Loucy (cell line): ENCODE measurements at regions not wholly inside any gene's neighbourhood (a gene's known extent, or its start where the extent isn't known, plus 50 kb on each side); places are given as distances from the start of the nearest gene placed in this dataset.

ENCODE experiments used
- H2AFZ ChIP-seq: fragments of 200-600 bp; sonication (generic); 2 replicates; pipeline ENCODE4 v1.6.0; 2016; ENCODE audit warnings: antibody characterized with exemption, mild to moderate bottlenecking, low read length, moderate library complexity
- H3F3A ChIP-seq: fragments of 200-600 bp; 2 replicates; pipeline ENCODE4 v1.6.0; 2016; ENCODE audit warnings: antibody characterized with exemption, low read depth, mild to moderate bottlenecking
- H3K27me3 ChIP-seq: fragments of 200-600 bp; sonication (generic); 2 replicates; pipeline ENCODE4 v1.6.1; 2014; ENCODE audit warnings: low read length, mild to moderate bottlenecking; ENCODE audit not compliant: insufficient read depth, poor library complexity, severe bottlenecking
- H3K36me3 ChIP-seq: fragments of 200-600 bp; sonication (generic); 2 replicates; pipeline ENCODE4 v1.6.1; 2016; ENCODE audit warnings: low read length; ENCODE audit not compliant: insufficient read depth
- H3K4me1 ChIP-seq: fragments of 200-600 bp; sonication (generic); 2 replicates; pipeline ENCODE4 v1.5.1; 2014; ENCODE audit warnings: low read length, mild to moderate bottlenecking; ENCODE audit not compliant: insufficient read depth, poor library complexity, severe bottlenecking
- H3K4me2 ChIP-seq: fragments of 200-600 bp; sonication (generic); 2 replicates; pipeline ENCODE4 v1.6.0; 2014; ENCODE audit warnings: antibody characterized with exemption, low read length, low read depth, mild to moderate bottlenecking; ENCODE audit not compliant: poor library complexity, severe bottlenecking
- H3K4me3 ChIP-seq: fragments of 200-600 bp; sonication (generic); 2 replicates; pipeline ENCODE4 v1.5.1; 2014; ENCODE audit warnings: low read length, mild to moderate bottlenecking, mixed read lengths; ENCODE audit not compliant: poor library complexity, severe bottlenecking
- H3K79me2 ChIP-seq: fragments of 200-600 bp; sonication (generic); 2 replicates; pipeline ENCODE4 v1.6.1; 2014; ENCODE audit warnings: low read length; ENCODE audit not compliant: insufficient read depth
- H3K9ac ChIP-seq: fragments of 200-600 bp; sonication (generic); 2 replicates; pipeline ENCODE4 v1.6.0; 2014; ENCODE audit warnings: mild to moderate bottlenecking, low read depth, low read length, moderate library complexity; ENCODE audit not compliant: poor library complexity, severe bottlenecking
- H3K9me2 ChIP-seq: fragments of 200-600 bp; sonication (generic); replicated peaks from 2 replicates; pipeline ENCODE4 v1.6.1; 2016; ENCODE audit warnings: low read depth, low read length, mixed read lengths
- H3K9me3 ChIP-seq: fragments of 200-600 bp; sonication (generic); 2 replicates; pipeline ENCODE4 v1.6.1; 2014; ENCODE audit warnings: mild to moderate bottlenecking, antibody characterized with exemption, low read length, low read depth; ENCODE audit not compliant: insufficient read depth
- H4K20me1 ChIP-seq: fragments of 200-600 bp; sonication (generic); 2 replicates; pipeline ENCODE4 v1.6.0; 2014; ENCODE audit warnings: antibody characterized with exemption, low read length, mild to moderate bottlenecking; ENCODE audit not compliant: insufficient read depth, poor library complexity, severe bottlenecking
- CTCF ChIP-seq: fragments of 200-600 bp; sonication (generic); conservative IDR thresholded peaks from 2 replicates; pipeline ENCODE4 v1.5.1; 2014; ENCODE audit warnings: mild to moderate bottlenecking, antibody characterized with exemption, low read length
- EZH2phosphoT487 ChIP-seq: fragments of 200-600 bp; IDR thresholded peaks from 2 replicates; pipeline ENCODE4 v1.6.1; 2018; ENCODE audit warnings: antibody characterized with exemption, mild to moderate bottlenecking, moderate library complexity, borderline replicate concordance

DNA sequence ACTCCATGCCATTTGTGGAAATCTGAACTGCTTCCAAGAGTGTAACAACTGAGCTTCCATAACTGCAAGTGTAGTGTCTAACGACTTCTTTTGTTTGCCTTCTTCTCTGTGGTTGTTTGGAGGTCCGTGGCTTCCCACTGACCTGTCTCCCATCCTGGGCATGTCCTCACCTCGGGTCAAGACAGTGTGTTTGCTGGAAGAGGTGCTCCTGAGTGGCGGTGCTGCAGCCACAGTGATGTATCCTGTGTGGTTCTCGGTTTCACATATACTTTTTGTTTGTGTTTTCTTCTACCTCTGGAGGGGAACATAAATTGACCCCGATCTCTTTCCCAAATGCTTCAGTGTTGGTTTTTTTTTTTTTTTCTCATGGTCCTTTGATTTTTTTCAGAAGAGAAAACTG, 84.7 kb upstream of the NPVF start:
- Histone ChIP-seq H3K79me2 (no peaks in the 10 kb centered on the region), H3K9me3 (no peaks in the 10 kb centered on the region), H3K4me2 (no peak overlapping the region), H4K20me1 (no peaks in the 10 kb centered on the region), H3K4me3 (no peak overlapping the region), H3K9me2 (no peaks in the 10 kb centered on the region), H3F3A (no peaks in the 10 kb centered on the region), H3K36me3 (no peaks in the 10 kb centered on the region), H3K4me1 (peaks cover 12% of the 10 kb centered on the region), H3K9ac (no peak overlapping the region), H3K27me3 (no peaks in the 10 kb centered on the region), H2AFZ (no peak overlapping the region)
- no peak for TF ChIP-seq CTCF

- Histone ChIP-seq H3K79me2 (no peaks in the 10 kb centered on the region), H3K27me3 (no peaks in the 10 kb centered on the region)
These were observed 85.2 kb upstream of the NPVF start for GRCh38 chr7:25313526-25313925.

GRCh38 chr7:25314094-25314730, 85.9 kb upstream of the NPVF start:
- Histone ChIP-seq H3F3A (no peaks in the 10 kb centered on the region), H3K9ac (no peak overlapping the region), H3K27me3 (no peaks in the 10 kb centered on the region), H4K20me1 (no peaks in the 10 kb centered on the region), H3K4me1 (peaks cover 12% of the 10 kb centered on the region), H3K36me3 (no peaks in the 10 kb centered on the region), H3K4me3 (peak overlapping the region; percentile 5), H2AFZ (peak overlapping the region; percentile 75), H3K9me3 (no peaks in the 10 kb centered on the region), H3K4me2 (peak overlapping the region; percentile 21), H3K9me2 (no peaks in the 10 kb centered on the region), H3K79me2 (no peaks in the 10 kb centered on the region)
- TF ChIP-seq CTCF: peak; percentile 54
- TF ChIP-seq EZH2phosphoT487: no peak

More at GRCh38 chr7:25313526-25313925, 85.2 kb upstream of the NPVF start:
- no peak overlapping the region for H3K9ac ChIP-seq
- no peaks in the 10 kb centered on the region for H3F3A ChIP-seq
- H2AFZ ChIP-seq: 0 out of 2 replicates have a peak overlapping the region, but pooled peaks have one; percentile 75
- no peak overlapping the region for H3K4me3 ChIP-seq
- no peaks in the 10 kb centered on the region for H3K9me3 ChIP-seq
- H3K9me2 ChIP-seq: no peaks in the 10 kb centered on the region
- peaks cover 12% of the 10 kb centered on the region for H3K4me1 ChIP-seq
- TF ChIP-seq CTCF (no peak), EZH2phosphoT487 (no peak)
- no peak overlapping the region for H3K4me2 ChIP-seq
- no peaks in the 10 kb centered on the region for H4K20me1 ChIP-seq
- H3K36me3 ChIP-seq: no peaks in the 10 kb centered on the region
